CD4-positive, alpha-beta T cell (primary cell): ENCODE measurements at regions not wholly inside any gene's neighbourhood (a gene's known extent, or its start where the extent isn't known, plus 50 kb on each side); places are given as distances from the start of the nearest gene placed in this dataset.

Experiments
- ATAC-seq: fragments of 200-7000 bp; cut with Tn5 transposase; one replicate; pipeline ENCODE4 v1.10.0; 2022; ENCODE audit warnings: mild to moderate bottlenecking; ENCODE audit not compliant: poor library complexity
- CTCF ChIA-PET: fragments of 350-600 bp; sonication (Branson Sonifier 250); formaldehyde crosslinking; loops from one replicate; lab custom pipeline; 2021; ENCODE audit warnings: antibody characterized with exemption, inconsistent platforms; lab: Charles Lee
- POLR2A ChIA-PET: fragments of 350-600 bp; sonication (Branson Sonifier 250); formaldehyde crosslinking; loops from one replicate; lab custom pipeline; 2021; ENCODE audit warnings: antibody characterized with exemption, inconsistent platforms; lab: Charles Lee
- DNase-seq, 14 experiments: peaks; one replicate each; pipeline ENCODE4 v3.0.0-alpha.2; 2013 to 2020; ENCODE audit warnings: mixed read lengths in 2 of 14
- H3K27ac ChIP-seq, 2 donors: one replicate each; pipeline versions ENCODE4 v1.5.1 to v1.7.0; 2013; ENCODE audit warnings: low read length in 2 of 2, low read depth in 1 of 2, mild to moderate bottlenecking in 1 of 2
- H3K27me3 ChIP-seq, 2 experiments: 1 replicate in 1 of 2; 2 replicates in 1 of 2; pipeline versions ENCODE4 v1.6.1 to v1.7.0; 2013; ENCODE audit warnings: low read length in 2 of 2, control low read depth in 1 of 2, mild to moderate bottlenecking in 1 of 2, moderate library complexity in 1 of 2; ENCODE audit not compliant: insufficient read depth in 2 of 2, control insufficient read depth in 1 of 2
- H3K36me3 ChIP-seq: one replicate; pipeline ENCODE4 v1.6.1; 2013; ENCODE audit warnings: low read length, control low read depth; ENCODE audit not compliant: insufficient read depth
- H3K4me1 ChIP-seq: one replicate; pipeline ENCODE4 v1.6.1; 2013; ENCODE audit warnings: low read length, control low read depth; ENCODE audit not compliant: insufficient read depth
- H3K4me3 ChIP-seq: one replicate; pipeline ENCODE4 v1.5.1; 2013; ENCODE audit warnings: mild to moderate bottlenecking, low read length, moderate library complexity
- H3K9me3 ChIP-seq, 2 experiments: 1 replicate in 1 of 2; 2 replicates in 1 of 2; pipeline versions ENCODE4 v1.6.1 to v1.7.0; 2013; ENCODE audit warnings: low read length in 2 of 2, mild to moderate bottlenecking in 2 of 2, control low read depth in 1 of 2, moderate library complexity in 1 of 2; ENCODE audit not compliant: control insufficient read depth in 1 of 2, insufficient read depth in 1 of 2
- H3K27ac Mint-ChIP-seq: one replicate; pipeline ENCODE4 v1.8.0; 2020; ENCODE audit warnings: mixed read lengths
- H3K27me3 Mint-ChIP-seq: one replicate; pipeline ENCODE4 v1.8.0; 2021; ENCODE audit warnings: mixed read lengths
- H3K36me3 Mint-ChIP-seq: one replicate; pipeline ENCODE4 v1.8.0; 2021; ENCODE audit warnings: low read depth, mixed read lengths
- H3K4me1 Mint-ChIP-seq: one replicate; pipeline ENCODE4 v1.8.0; 2021; ENCODE audit warnings: low read depth, mixed read lengths
- H3K4me3 Mint-ChIP-seq: one replicate; pipeline ENCODE4 v1.8.0; 2020; ENCODE audit warnings: mild to moderate bottlenecking, mixed read lengths
- H3K9me3 Mint-ChIP-seq: one replicate; pipeline ENCODE4 v1.8.0; 2020; ENCODE audit warnings: mixed read lengths
- CTCF ChIP-seq: fragments of 200-600 bp; IDR thresholded peaks from one replicate; pipeline ENCODE4 v1.8.0; 2022; ENCODE audit warnings: antibody characterized with exemption, mild to moderate bottlenecking
- intact Hi-C, 2 experiments: fragments of 100-400 bp; cut with DNase I in 1 of 2; cut with micrococcal nuclease in 1 of 2; formaldehyde crosslinking; loops; one replicate each; pipeline versions ENCODE4 v1.15.1 to v1.9.0; 2023 to 2025; cut with DNase I, micrococcal nuclease

DNA sequence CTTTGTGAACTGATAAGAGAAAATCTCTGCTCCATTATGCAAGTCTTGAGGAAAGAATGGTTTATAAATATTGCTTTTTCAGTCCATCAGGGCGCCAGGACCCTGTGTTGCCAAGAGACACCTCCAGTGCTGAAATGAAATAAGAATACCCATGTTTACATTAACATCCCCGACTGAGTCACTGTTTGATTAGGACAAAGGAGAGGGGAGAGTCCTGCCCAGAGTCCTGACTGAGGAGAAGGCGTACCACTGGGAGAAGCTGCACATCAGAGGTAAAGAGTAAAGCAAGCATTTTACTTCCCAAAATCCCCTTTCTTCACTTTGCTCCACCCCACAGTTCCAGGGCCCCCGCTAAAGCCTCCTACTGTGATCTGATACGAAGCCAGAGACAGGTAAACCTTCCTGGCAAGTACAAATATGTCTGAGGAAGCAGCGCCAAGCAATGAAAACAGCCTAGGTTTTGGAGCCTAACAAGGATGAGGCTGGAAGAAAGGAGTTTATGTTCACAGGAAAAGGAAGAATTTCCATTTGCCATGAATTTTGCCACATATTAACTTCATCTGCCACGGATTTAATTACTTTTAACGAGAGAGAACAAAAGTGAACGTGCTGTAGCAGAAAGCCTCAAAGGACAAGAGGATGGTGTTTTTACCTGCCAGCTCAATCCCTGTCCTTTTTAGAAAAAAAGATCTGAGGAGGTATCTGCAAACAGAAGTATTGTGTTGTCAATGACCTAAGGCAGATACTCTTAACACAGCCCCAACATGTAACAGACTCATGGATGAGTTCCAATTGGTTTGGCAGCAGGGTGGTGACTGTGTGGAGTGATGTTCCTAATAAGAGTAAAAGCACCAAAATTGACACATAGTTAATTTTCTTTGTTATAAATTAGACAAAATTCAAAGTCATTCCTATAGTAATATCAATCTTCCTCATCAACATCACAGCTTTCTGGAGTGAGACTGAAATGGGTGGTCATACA, 209.4 kb upstream of the TLE4 start:
- H3K27me3 ChIP-seq: peaks cover 0 to 10% of the 10 kb centered on the region in 2 experiments
- Mint-ChIP-seq H3K4me1 (no peaks in the 10 kb centered on the region), H3K27ac (no peak overlapping the region), H3K9me3 (no peaks in the 10 kb centered on the region), H3K27me3 (peaks cover 4% of the 10 kb centered on the region), H3K4me3 (no peak overlapping the region), H3K36me3 (no peaks in the 10 kb centered on the region)
- no peak overlapping the region for H3K4me3 ChIP-seq
- no peak for ATAC-seq
- no peak overlapping the region for H3K27ac ChIP-seq
- no peaks in the 10 kb centered on the region for H3K9me3 ChIP-seq
- H3K4me1 ChIP-seq: no peaks in the 10 kb centered on the region
- no peak for TF ChIP-seq CTCF
- DNase-seq: no peak
- intact Hi-C loops: no loop called here
- no peaks in the 10 kb centered on the region for H3K36me3 ChIP-seq
- ChIA-PET POLR2A (no interaction called here), CTCF (no interaction called here)

GRCh38 chr9:79369676-79370075, 202.1 kb upstream of the TLE4 start:
- Histone ChIP-seq H3K36me3 (no peaks in the 10 kb centered on the region), H3K9me3 (no peaks in the 10 kb centered on the region), H3K27me3 (no peaks in the 10 kb centered on the region), H3K4me1 (no peaks in the 10 kb centered on the region), H3K4me3 (no peak overlapping the region), H3K27ac (no peak overlapping the region)
- Mint-ChIP-seq H3K4me3 (no peak overlapping the region), H3K27me3 (peaks cover 12% of the 10 kb centered on the region), H3K27ac (no peak overlapping the region), H3K36me3 (no peaks in the 10 kb centered on the region), H3K9me3 (no peaks in the 10 kb centered on the region), H3K4me1 (no peaks in the 10 kb centered on the region)
- no peak for TF ChIP-seq CTCF
- ChIA-PET POLR2A (no interaction called here), CTCF (no interaction called here)
- DNase-seq (no peak), ATAC-seq (no peak)
- intact Hi-C loops: no loop called here

GRCh38 chr9:79371301-79371700, 200.5 kb upstream of the TLE4 start:
- Histone ChIP-seq H3K4me1 (no peaks in the 10 kb centered on the region), H3K27me3 (no peaks in the 10 kb centered on the region), H3K9me3 (no peaks in the 10 kb centered on the region), H3K27ac (no peak overlapping the region), H3K36me3 (no peaks in the 10 kb centered on the region), H3K4me3 (no peak overlapping the region)
- H3K9me3 Mint-ChIP-seq: no peaks in the 10 kb centered on the region
- ChIA-PET CTCF (no interaction called here), POLR2A (no interaction called here)
- ATAC-seq (no peak), DNase-seq (no peak)
- H3K27me3 Mint-ChIP-seq: peaks cover 12% of the 10 kb centered on the region
- no peaks in the 10 kb centered on the region for H3K4me1 Mint-ChIP-seq
- H3K4me3 Mint-ChIP-seq: no peak overlapping the region
- intact Hi-C loops: no loop called here
- no peaks in the 10 kb centered on the region for H3K36me3 Mint-ChIP-seq
- no peak for TF ChIP-seq CTCF
- H3K27ac Mint-ChIP-seq: no peak overlapping the region
